ENCODE measurements at regions not wholly inside any gene's neighbourhood (a gene's known extent, or its start where the extent isn't known, plus 50 kb on each side); places are given as distances from the start of the nearest gene placed in this dataset.

GRCh38 chr2:55109219-55109891 lies 59.1 kb upstream of the RTN4 start:
- H3K4me3 ChIP-seq (ENCODE audit: low read depth, low read length): no peak overlapping the region
- no peak for TF ChIP-seq CTCF (conservative IDR thresholded peaks at IDR 0.05; ENCODE audit: low read depth, low read length)
- DNase-seq (ENCODE audit: low read depth): peak; percentile 52

- no peak for DNase-seq (ENCODE audit: low read depth)
- no peak for TF ChIP-seq CTCF (conservative IDR thresholded peaks at IDR 0.05; ENCODE audit: low read depth, low read length)
- H3K4me3 ChIP-seq (ENCODE audit: low read depth, low read length): no peak overlapping the region
Measured at GRCh38 chr2:55108456-55109160, 58.4 kb upstream of the RTN4 start.

- DNase-seq (ENCODE audit: low read depth): no peak
- no peak overlapping the region for H3K4me3 ChIP-seq (ENCODE audit: low read depth, low read length)
- no peak for TF ChIP-seq CTCF (conservative IDR thresholded peaks at IDR 0.05; ENCODE audit: low read depth, low read length)
Measured at GRCh38 chr2:55107436-55107835, 57.2 kb upstream of the RTN4 start.

DNA sequence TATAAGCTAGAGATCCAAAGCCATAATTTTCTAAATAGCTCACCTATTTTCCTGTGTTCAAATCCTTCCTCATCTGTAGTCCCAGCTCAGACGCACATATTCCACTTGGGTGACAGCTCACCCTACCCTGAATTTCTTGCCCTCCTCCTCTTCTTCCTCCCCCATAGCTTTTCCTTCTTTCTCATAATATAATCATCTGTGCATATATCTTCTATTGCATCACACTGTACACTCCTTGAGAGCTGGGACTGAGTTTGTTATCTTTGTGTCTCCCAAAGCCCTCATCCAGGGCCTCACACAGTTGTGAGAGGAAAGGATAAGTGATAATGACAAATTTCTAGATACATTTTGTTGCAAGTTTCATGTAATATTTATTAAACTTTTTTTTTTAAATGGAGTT lies 55.9 kb upstream of the RTN4 start:
- TF ChIP-seq CTCF (conservative IDR thresholded peaks at IDR 0.05; ENCODE audit: low read depth, low read length): no peak
- DNase-seq (ENCODE audit: low read depth): no peak
- no peak overlapping the region for H3K4me3 ChIP-seq (ENCODE audit: low read depth, low read length)

GRCh38 chr2:55105456-55105855 lies 55.2 kb upstream of the RTN4 start:
- no peak for DNase-seq (ENCODE audit: low read depth)
- TF ChIP-seq CTCF (conservative IDR thresholded peaks at IDR 0.05; ENCODE audit: low read depth, low read length): no peak
- H3K4me3 ChIP-seq (ENCODE audit: low read depth, low read length): no peak overlapping the region

GRCh38 chr2:55103046-55103445 lies 52.8 kb upstream of the RTN4 start:
- TF ChIP-seq CTCF (conservative IDR thresholded peaks at IDR 0.05; ENCODE audit: low read depth, low read length): no peak
- no peak for DNase-seq (ENCODE audit: low read depth)
- H3K4me3 ChIP-seq (ENCODE audit: low read depth, low read length): no peak overlapping the region
